IMR-90 (cell line): ENCODE measurements at regions not wholly inside any gene's neighbourhood (a gene's known extent, or its start where the extent isn't known, plus 50 kb on each side); places are given as distances from the start of the nearest gene placed in this dataset.

Experiments used
- ATAC-seq: fragments of 200-7000 bp; cut with Tn5 transposase; 2 replicates; pipeline ENCODE4 v1.9.1; 2020; ENCODE audit warnings: low read depth, mild to moderate bottlenecking, moderate library complexity
- BruUV-seq: library from RNA; stranded (reverse); fragments of 400-500 nt; replicated peaks from 2 replicates; lab custom pipeline; 2021; lab: Mats Ljungman, UMichigan
- CTCF ChIA-PET: fragments of 300-600 bp; formaldehyde crosslinking; extraction: SDS; loops from one replicate; lab custom pipeline; 2021; ENCODE audit warnings: antibody characterized with exemption; lab: Yijun Ruan, JAX
- POLR2A ChIA-PET: fragments of 300-600 bp; sonication (Branson Sonifier 250); formaldehyde crosslinking; loops from one replicate; lab custom pipeline; 2022; ENCODE audit warnings: antibody characterized with exemption; ENCODE audit not compliant: unreplicated experiment; lab: Charles Lee
- DNase-seq: peaks from one replicate; pipeline ENCODE4 v3.0.0; 2013
- H2AFZ ChIP-seq: replicated peaks from 2 replicates; pipeline ENCODE3; 2013; ENCODE audit warnings: low read length, mild to moderate bottlenecking; ENCODE audit not compliant: poor library complexity
- H2AK5ac ChIP-seq: 2 replicates; pipeline ENCODE4 v1.6.1; 2013; ENCODE audit warnings: low read depth, low read length, inconsistent platforms
- H2AK9ac ChIP-seq: replicated peaks from 2 replicates; pipeline ENCODE3; 2013; ENCODE audit warnings: mild to moderate bottlenecking, low read depth, low read length, moderate library complexity; ENCODE audit not compliant: poor library complexity
- H2BK120ac ChIP-seq: 2 replicates; pipeline ENCODE4 v1.6.1; 2013; ENCODE audit warnings: low read depth, low read length, inconsistent platforms
- H2BK15ac ChIP-seq: 3 replicates; pipeline ENCODE4 v1.6.1; 2013; ENCODE audit warnings: low read depth, low read length, inconsistent platforms
- H2BK20ac ChIP-seq: 2 replicates; pipeline ENCODE4 v1.6.1; 2013; ENCODE audit warnings: low read depth, mild to moderate bottlenecking, inconsistent platforms, low read length, moderate library complexity
- H2BK5ac ChIP-seq: 2 replicates; pipeline ENCODE4 v1.6.1; 2013; ENCODE audit warnings: mild to moderate bottlenecking, low read depth, low read length, inconsistent platforms; ENCODE audit not compliant: poor library complexity, severe bottlenecking
- H3K14ac ChIP-seq: replicated peaks from 2 replicates; pipeline ENCODE4 v1.6.1; 2013; ENCODE audit warnings: low read depth, low read length, inconsistent platforms
- H3K18ac ChIP-seq: 2 replicates; pipeline ENCODE4 v1.6.1; 2013; ENCODE audit warnings: low read depth, low read length, control low read depth
- H3K23ac ChIP-seq: 2 replicates; pipeline ENCODE4 v1.6.1; 2013; ENCODE audit warnings: low read depth, low read length, inconsistent platforms
- H3K27ac ChIP-seq: 2 replicates; pipeline ENCODE4 v1.5.1; 2013; ENCODE audit warnings: mild to moderate bottlenecking, control low read depth, low read length; ENCODE audit not compliant: insufficient read depth
- H3K27me3 ChIP-seq: 2 replicates; pipeline ENCODE4 v1.6.1; 2013; ENCODE audit warnings: low read length; ENCODE audit not compliant: control insufficient read depth, insufficient read depth
- H3K36me3 ChIP-seq: 2 replicates; pipeline ENCODE4 v1.6.1; 2013; ENCODE audit warnings: low read length, mixed read lengths; ENCODE audit not compliant: control insufficient read depth, insufficient read depth
- H3K4ac ChIP-seq: 2 replicates; pipeline ENCODE4 v1.6.1; 2013; ENCODE audit warnings: low read depth, low read length, inconsistent platforms
- H3K4me1 ChIP-seq: 2 replicates; pipeline ENCODE4 v1.6.1; 2013; ENCODE audit warnings: low read length, mixed read lengths; ENCODE audit not compliant: control insufficient read depth, insufficient read depth
- H3K4me2 ChIP-seq: 2 replicates; pipeline ENCODE4 v1.6.1; 2013; ENCODE audit warnings: low read depth, mild to moderate bottlenecking, control low read depth, low read length, moderate library complexity
- H3K4me3 ChIP-seq: 2 replicates; pipeline ENCODE4 v1.5.1; 2013; ENCODE audit warnings: low read depth, mild to moderate bottlenecking, control low read depth, low read length, moderate library complexity; ENCODE audit not compliant: insufficient read depth
- H3K56ac ChIP-seq: 2 replicates; pipeline ENCODE4 v1.6.1; 2013; ENCODE audit warnings: low read length, inconsistent platforms; ENCODE audit not compliant: insufficient read depth; ENCODE audit errors: extremely low read depth
- H3K79me1 ChIP-seq, 2 experiments: 2 replicates each; pipeline ENCODE4 v1.6.1; 2013; ENCODE audit warnings: low read length in 2 of 2, inconsistent platforms in 1 of 2, low read depth in 1 of 2
- H3K9ac ChIP-seq: 2 replicates; pipeline ENCODE4 v1.6.1; 2013; ENCODE audit warnings: low read depth, low read length, control low read depth
- H3K9me1 ChIP-seq: 2 replicates; pipeline ENCODE4 v1.6.1; 2013; ENCODE audit warnings: low read length, inconsistent platforms; ENCODE audit not compliant: insufficient read depth
- H3K9me3 ChIP-seq: 2 replicates; pipeline ENCODE4 v1.6.1; 2013; ENCODE audit warnings: low read length; ENCODE audit not compliant: control insufficient read depth, insufficient read depth
- H4K20me1 ChIP-seq: 2 replicates; pipeline ENCODE4 v1.6.1; 2013; ENCODE audit warnings: low read length, inconsistent platforms; ENCODE audit not compliant: insufficient read depth
- H4K5ac ChIP-seq: 2 replicates; pipeline ENCODE4 v1.6.1; 2013; ENCODE audit warnings: mild to moderate bottlenecking, low read depth, low read length, control low read depth
- H4K8ac ChIP-seq, 2 experiments: 2 replicates each; pipeline ENCODE4 v1.6.1; 2013; ENCODE audit warnings: low read depth in 2 of 2, low read length in 2 of 2, control low read depth in 1 of 2, inconsistent platforms in 1 of 2
- H4K91ac ChIP-seq: 2 replicates; pipeline ENCODE4 v1.6.1; 2013; ENCODE audit warnings: low read depth, low read length, inconsistent platforms; ENCODE audit not compliant: insufficient read depth
- NFE2L2 ChIP-seq: fragments of 150-350 bp; IDR thresholded peaks from 2 replicates; pipeline ENCODE4 v1.6.1; 2016; ENCODE audit warnings: low read depth, mild to moderate bottlenecking, low read length
- RAD21 ChIP-seq: IDR thresholded peaks from 2 replicates; pipeline ENCODE4 v1.6.1; 2012; ENCODE audit warnings: low read length, improper control_type of control experiment
- RCOR1 ChIP-seq: IDR thresholded peaks from 2 replicates; pipeline ENCODE4 v1.6.1; 2012; ENCODE audit warnings: mild to moderate bottlenecking, low read length, improper control_type of control experiment; ENCODE audit not compliant: insufficient replicate concordance
- SMC3 ChIP-seq: fragments of 150-350 bp; IDR thresholded peaks from 2 replicates; pipeline ENCODE4 v1.6.1; 2016; ENCODE audit warnings: low read depth, mild to moderate bottlenecking, antibody characterized with exemption, low read length, moderate library complexity
- WGBS, 2 experiments: methylation state at CpG; one replicate each; pipeline versions ENCODE4 v1.1.5 to v1.1.7; 2013; ENCODE audit warnings: missing lambda C conversion rate in 2 of 2; ENCODE audit not compliant: insufficient read length in 1 of 2; ENCODE audit errors: extremely low coverage in 2 of 2; 5-methylcytosine and 5-hydroxymethylcytosine counted together
- dilution Hi-C: fragments of 300-500 bp; cut with HindIII; formaldehyde crosslinking; loops from one replicate; pipeline ENCODE4 v1.14.3; 2018; ENCODE audit warnings: low sequenced_read_pairs; ENCODE audit not compliant: unreplicated experiment
- in situ Hi-C: fragments of 300-500 bp; cut with MboI; formaldehyde crosslinking; loops from 3 replicates; pipeline ENCODE4 v1.14.3; 2019; ENCODE audit warnings: low sequenced_read_pairs, inconsistent platforms, mixed read lengths
- intact Hi-C: fragments of 100-400 bp; cut with micrococcal nuclease; formaldehyde crosslinking; loops from 2 replicates; pipeline ENCODE4 v1.10.0; 2022
- TF ChIP-seq, protein P1 (sequence below): fragments of 150-350 bp; IDR thresholded peaks from 2 replicates; pipeline ENCODE4 v1.6.1; 2017; ENCODE audit warnings: mild to moderate bottlenecking, antibody characterized with exemption, low read length, low read depth

DNA sequence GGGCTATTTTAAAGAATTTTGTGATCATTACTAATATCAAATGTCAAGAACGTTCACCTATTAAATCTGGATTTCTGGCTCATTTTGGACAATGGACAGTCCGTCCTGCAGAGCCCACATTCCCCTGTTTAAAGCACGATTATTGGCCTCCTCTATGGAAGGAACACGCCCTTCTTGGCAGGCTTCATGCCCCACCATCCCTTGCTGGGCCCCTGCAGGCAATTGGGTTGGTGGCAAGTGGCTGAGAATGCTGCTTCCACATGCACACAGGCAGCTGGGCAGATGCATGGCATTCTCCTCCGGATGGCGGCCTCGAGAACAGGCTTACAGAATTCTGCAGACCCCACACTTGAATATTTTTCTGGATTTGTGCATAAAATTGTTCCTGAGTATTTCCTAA, 305.8 kb upstream of the MKI67 start:
- in situ Hi-C loops = no loop called here
- dilution Hi-C loops = no loop called here
- H3K9me1 ChIP-seq = no peaks in the 10 kb centered on the region

More for the DNA sequence above, 305.8 kb upstream of the MKI67 start:
- no peak overlapping the region for H3K4ac ChIP-seq
- H3K36me3 ChIP-seq = no peaks in the 10 kb centered on the region
- no peaks in the 10 kb centered on the region for H3K27me3 ChIP-seq
- H3K4me1 ChIP-seq = no peaks in the 10 kb centered on the region
- no peak overlapping the region for H2AK5ac ChIP-seq
- BruUV-seq = no TSS peak
- no peak overlapping the region for H2BK15ac ChIP-seq
- no peak overlapping the region for H3K4me2 ChIP-seq
- no peak overlapping the region for H3K27ac ChIP-seq
- H3K18ac ChIP-seq = no peak overlapping the region
- ChIA-PET CTCF (no interaction called here), POLR2A (no interaction called here)
- TF ChIP-seq SMC3 (no peak), RAD21 (no peak), NFE2L2 (no peak), RCOR1 (no peak)
- TF ChIP-seq, protein P1, sequence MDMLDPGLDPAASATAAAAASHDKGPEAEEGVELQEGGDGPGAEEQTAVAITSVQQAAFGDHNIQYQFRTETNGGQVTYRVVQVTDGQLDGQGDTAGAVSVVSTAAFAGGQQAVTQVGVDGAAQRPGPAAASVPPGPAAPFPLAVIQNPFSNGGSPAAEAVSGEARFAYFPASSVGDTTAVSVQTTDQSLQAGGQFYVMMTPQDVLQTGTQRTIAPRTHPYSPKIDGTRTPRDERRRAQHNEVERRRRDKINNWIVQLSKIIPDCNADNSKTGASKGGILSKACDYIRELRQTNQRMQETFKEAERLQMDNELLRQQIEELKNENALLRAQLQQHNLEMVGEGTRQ = no peak
- intact Hi-C loops = no loop called here
- no peak overlapping the region for H2BK20ac ChIP-seq
- no peak overlapping the region for H2AK9ac ChIP-seq
- 60% methylated on average over 1 of the region's 7 CpGs; no CpG with 5 or more reads in 1 of the 2 experiments for WGBS, 2 experiments
- ATAC-seq (no peak), DNase-seq (no peak)
- no peak overlapping the region for H2BK120ac ChIP-seq
- no peak overlapping the region for H2BK5ac ChIP-seq
- no peak overlapping the region for H4K91ac ChIP-seq
- no peak overlapping the region for H3K9ac ChIP-seq
- no peak overlapping the region for H3K23ac ChIP-seq
- H4K5ac ChIP-seq = no peak overlapping the region
- H4K8ac ChIP-seq = no peak overlapping the region
- no peak overlapping the region for H3K4me3 ChIP-seq
- no peaks in the 10 kb centered on the region for H3K79me1 ChIP-seq
- H3K9me3 ChIP-seq = peaks cover 44% of the 10 kb centered on the region
- no peaks in the 10 kb centered on the region for H4K20me1 ChIP-seq
- no peak overlapping the region for H3K14ac ChIP-seq
- no peak overlapping the region for H2AFZ ChIP-seq
- H3K56ac ChIP-seq = no peak overlapping the region
